AML-193 (cell line): ENCODE measurements at regions not wholly inside any gene's neighbourhood (a gene's known extent, or its start where the extent isn't known, plus 50 kb on each side); places are given as distances from the start of the nearest gene placed in this dataset.

Experiments
- DNase-seq, 2 experiments: peaks; one replicate each; lab custom pipeline; 2025; lab: John Stamatoyannopoulos, UW

DNA sequence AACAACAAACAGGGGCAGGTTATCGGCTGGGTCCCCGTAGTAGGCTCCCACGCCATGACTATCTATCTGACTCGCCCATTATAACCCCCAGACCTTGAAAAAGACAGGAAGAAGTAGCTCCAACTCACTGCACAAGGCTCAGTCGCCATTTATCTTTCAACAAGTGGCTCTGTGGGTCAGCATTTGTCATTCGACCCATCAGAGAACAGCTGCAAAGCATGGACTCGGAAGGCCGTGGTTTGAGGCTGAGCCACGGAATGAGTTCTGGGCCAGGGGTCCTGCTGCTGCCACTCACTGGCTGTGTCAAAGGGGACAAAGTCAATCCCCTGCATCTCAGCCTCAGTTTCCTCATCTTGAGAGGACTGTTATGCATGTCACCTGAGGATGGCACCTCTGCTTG lies 131.0 kb downstream of the DMRTA2 start:
- no peak for DNase-seq

DNA sequence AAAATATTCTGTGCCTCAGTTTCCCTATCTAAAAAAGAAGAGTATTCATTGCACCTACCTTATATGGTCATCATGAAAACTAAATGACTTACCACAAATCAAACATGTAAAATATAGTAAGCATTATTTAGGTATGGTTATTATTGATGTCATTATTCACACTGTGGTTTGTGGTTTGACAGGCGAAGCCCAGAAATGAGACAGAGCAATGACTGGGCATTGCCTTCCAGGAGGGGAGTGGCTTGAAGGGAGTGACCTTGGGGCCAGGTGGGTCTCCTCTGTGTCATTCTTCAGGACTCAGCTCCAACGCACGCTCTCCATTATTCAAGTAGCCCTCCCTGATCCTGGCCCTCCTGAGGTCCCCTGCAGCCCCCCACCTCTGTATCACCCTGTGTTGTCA lies 133.7 kb downstream of the DMRTA2 start:
- DNase-seq = no peak

DNA sequence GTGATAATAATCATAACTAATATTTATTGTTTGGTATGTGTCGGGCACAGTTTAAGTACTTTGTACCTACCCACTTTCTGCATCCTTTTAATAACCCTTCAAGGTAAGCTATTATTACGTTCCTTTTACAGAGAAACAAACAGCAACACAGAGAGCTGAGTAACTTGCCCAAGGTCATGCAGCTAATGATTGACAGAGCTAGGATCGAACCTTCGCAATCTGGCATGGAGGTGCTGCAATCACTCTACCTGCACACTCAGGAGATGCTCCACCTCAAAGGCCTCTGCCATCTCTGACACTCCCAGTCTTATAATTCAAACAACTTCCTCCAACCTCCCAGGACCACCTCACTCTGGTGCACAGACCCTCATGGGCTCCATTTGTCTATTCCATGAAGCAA lies 137.2 kb downstream of the DMRTA2 start:
- DNase-seq = no peak

GRCh38 chr1:50279622-50280330 lies 143.5 kb downstream of the DMRTA2 start:
- peak in 1 of 2 experiments; percentile 2 for DNase-seq

- no peak for DNase-seq
Observed at GRCh38 chr1:50278961-50279360, 144.3 kb downstream of the DMRTA2 start.

DNA sequence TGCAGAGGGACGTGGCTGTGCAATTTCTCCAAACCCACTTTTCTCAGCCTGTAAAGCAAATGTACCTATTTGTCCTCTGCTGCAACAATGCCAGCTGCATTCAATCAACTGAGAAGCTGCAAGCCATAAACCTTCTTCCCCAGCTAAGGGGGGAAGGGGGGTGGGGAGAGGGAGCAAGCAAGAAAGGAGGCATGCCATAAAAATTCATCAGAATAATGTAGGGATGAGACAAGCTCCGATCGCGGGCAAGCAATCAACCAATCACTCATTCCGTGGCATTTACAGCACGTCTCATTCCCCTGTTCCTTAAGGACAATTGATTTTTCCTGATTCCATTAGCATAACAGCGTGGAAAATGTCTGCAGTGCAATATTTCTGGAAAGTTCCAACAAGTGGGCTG lies 144.8 kb downstream of the DMRTA2 start:
- DNase-seq = no peak

GRCh38 chr1:50275566-50275965 lies 147.7 kb downstream of the DMRTA2 start:
- DNase-seq = no peak

DNA sequence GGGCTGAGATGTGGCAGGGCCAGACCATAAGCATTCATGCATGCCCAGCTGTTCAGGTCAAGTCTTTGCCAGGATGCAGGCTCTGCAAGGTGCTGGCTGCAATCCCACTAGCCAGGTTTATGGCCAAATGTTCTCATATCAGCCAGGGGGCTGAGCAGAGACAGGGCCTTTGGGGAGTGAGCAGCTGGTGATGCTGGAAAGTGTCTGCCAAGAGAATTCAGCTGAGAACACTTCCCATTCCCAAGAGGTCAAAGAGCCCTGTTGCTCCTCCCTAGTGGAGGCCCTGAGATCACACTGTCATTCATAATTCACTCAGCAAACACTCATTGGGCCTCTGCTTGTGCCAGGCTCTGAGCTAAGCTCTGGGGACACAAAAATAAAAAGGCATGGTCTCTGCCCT lies 150.3 kb downstream of the DMRTA2 start:
- DNase-seq = no peak

- DNase-seq = peak; percentile 7 to 10
Observed at GRCh38 chr1:50271968-50272578, 151.2 kb downstream of the DMRTA2 start.

GRCh38 chr1:50271337-50271736 lies 151.9 kb downstream of the DMRTA2 start:
- DNase-seq = no peak

GRCh38 chr1:50270926-50271325 lies 152.3 kb downstream of the DMRTA2 start:
- no peak for DNase-seq

DNA sequence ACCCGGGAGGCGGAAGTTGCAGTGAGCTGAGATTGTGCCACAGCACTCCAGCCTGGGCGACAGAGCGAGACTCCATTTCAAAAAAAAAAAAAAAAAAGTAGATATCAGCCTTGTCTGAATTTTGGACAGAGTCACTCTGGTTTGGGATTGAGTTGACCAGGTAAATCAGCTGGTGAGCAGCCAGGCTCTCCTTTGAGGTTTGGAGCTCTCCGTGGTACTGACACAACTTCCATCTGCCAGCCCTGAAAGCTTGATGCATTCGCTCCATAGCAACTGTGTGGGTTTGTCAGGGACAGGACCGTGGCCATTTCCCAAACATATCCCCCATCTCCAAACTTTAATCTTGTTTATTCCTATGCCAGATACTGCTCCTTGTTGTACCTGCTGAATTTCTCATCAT lies 155.2 kb downstream of the DMRTA2 start:
- no peak for DNase-seq

DNA sequence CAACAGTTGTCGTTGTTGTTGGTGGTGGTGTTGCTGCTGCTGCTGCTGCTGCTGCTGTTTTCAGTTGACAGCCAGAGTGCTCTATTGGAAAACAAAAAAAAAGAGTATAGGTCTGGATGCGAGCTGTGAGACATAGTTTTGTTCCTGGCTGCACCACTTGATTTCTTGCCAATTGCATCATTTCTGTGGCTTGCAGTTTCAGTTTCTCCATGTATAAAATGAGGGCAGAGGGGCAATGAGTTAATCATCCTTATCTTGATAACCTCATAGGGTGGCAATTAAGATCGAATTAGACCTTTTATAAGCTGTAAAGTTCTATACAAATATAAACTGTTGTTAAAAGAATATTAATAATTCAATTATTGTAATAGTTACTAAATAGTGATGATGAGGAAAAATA lies 156.7 kb downstream of the DMRTA2 start:
- no peak for DNase-seq

GRCh38 chr1:50265790-50266314 lies 157.1 kb downstream of the ELAVL4 start:
- DNase-seq = no peak

- DNase-seq = no peak
Observed at GRCh38 chr1:50264590-50264989, 155.9 kb downstream of the ELAVL4 start.

GRCh38 chr1:50262436-50262835 lies 153.7 kb downstream of the ELAVL4 start:
- no peak for DNase-seq

DNA sequence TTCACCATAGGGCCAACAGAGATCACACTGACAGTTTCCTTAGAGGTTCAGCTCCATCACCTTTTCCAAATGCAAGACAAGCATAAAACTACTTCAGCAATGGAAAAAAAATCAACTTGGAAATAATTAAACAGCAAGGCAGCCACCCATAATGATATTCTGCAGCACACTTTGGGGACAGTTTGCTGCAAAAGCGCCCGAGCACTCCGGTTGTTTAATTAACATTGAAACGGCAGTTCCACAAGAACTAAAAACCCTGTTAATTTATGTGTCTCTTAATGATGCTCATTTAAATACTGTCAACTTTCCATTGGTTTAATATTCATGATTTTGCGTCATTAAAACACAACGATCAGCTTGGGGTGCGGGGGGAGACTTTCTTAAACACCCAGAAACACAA lies 153.2 kb downstream of the ELAVL4 start:
- DNase-seq = no peak

DNA sequence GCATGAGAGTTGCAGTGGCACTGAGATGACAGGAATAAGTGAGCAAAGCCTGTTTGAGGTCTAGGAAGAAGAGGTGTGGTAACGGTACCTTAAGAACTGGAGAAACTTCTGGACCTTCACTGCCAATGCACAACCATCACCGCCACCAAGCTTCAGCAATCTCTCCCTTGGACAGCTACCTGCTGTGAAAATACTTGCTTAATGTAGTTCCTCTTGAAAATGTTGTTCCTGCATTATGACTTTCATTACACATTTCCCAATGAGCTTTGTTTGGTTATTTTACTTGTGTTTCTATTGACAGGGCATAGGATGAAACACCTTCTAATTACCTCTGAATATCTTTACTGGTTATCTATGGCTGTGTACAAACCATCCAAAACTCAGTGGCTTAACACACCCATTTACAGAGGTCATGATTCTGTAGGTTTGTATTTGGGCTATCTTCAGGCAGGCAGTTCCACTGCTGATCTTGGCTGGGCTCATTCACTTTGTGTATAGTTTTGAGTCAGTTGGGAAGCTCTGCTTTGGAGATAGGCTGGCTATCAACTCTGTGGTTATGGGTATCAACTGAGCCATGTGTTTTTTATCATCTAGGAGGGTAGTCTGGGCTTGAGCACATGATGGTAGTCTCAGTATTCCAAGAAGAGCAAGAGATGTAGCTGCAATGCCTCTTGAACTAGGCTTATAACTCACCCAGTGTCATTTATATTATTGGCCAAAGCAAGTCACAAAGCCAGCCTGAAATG lies 149.4 kb downstream of the ELAVL4 start:
- DNase-seq = no peak

DNA sequence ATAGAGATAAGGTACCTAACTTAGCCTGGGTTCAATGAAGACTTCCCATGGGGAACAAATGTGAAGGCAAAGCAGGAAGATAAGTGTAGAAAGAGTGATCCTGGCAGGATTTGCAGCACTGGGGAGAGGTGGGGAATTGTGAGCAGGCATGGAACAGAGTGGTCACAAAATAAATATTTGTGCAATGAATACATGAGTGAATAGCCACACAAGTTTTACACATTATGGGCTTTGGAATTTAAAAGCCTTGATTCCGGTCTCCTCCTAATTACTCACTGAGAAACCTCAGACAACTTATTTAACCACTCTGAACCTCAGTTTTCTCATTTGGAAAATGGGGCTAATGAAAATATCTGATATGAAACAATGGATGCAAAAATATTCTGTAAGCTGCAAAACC lies 148.3 kb downstream of the ELAVL4 start:
- DNase-seq = no peak
